ENCODE measurements at regions not wholly inside any gene's neighbourhood (a gene's known extent, or its start where the extent isn't known, plus 50 kb on each side); places are given as distances from the start of the nearest gene placed in this dataset.

DNA sequence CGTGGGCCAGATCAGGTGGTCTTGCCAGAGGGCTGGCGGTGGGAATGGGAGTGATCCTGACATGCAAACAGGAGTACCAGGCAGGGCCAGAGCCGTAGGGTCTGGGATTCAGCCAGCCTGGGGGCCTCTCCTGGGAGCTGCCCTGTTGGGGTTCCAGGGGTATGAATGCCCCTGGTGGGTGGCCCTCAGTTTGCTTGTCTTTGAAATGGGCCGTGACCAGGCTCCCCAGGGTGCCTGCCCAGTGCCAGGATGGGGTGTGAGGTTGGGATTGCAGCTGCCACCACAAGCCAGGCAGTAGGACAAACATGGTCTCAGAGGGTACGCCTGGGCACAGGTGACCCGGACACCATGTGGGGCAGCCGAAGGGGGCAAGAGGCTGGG lies 168.8 kb downstream of the KIF26A start:
- TF ChIP-seq ZNF274 (IDR thresholded peaks at IDR 0.05; ENCODE audit: low read depth, low read length): no peak
- TF ChIP-seq, protein P1, sequence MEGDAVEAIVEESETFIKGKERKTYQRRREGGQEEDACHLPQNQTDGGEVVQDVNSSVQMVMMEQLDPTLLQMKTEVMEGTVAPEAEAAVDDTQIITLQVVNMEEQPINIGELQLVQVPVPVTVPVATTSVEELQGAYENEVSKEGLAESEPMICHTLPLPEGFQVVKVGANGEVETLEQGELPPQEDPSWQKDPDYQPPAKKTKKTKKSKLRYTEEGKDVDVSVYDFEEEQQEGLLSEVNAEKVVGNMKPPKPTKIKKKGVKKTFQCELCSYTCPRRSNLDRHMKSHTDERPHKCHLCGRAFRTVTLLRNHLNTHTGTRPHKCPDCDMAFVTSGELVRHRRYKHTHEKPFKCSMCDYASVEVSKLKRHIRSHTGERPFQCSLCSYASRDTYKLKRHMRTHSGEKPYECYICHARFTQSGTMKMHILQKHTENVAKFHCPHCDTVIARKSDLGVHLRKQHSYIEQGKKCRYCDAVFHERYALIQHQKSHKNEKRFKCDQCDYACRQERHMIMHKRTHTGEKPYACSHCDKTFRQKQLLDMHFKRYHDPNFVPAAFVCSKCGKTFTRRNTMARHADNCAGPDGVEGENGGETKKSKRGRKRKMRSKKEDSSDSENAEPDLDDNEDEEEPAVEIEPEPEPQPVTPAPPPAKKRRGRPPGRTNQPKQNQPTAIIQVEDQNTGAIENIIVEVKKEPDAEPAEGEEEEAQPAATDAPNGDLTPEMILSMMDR (IDR thresholded peaks at IDR 0.05 in 2 of 3, conservative IDR thresholded peaks at IDR 0.05 in 1 of 3; ENCODE audit: borderline replicate concordance in 1 of 3, insufficient read depth in 1 of 3, low read depth in 2 of 3, low read length in 2 of 3): no peak
- no peak for TF ChIP-seq TCF7L2 (IDR thresholded peaks at IDR 0.05; ENCODE audit: borderline replicate concordance, extremely low read depth, insufficient read depth, insufficient read length)
